ENCODE measurements at regions not wholly inside any gene's neighbourhood (a gene's known extent, or its start where the extent isn't known, plus 50 kb on each side); places are given as distances from the start of the nearest gene placed in this dataset.

DNA sequence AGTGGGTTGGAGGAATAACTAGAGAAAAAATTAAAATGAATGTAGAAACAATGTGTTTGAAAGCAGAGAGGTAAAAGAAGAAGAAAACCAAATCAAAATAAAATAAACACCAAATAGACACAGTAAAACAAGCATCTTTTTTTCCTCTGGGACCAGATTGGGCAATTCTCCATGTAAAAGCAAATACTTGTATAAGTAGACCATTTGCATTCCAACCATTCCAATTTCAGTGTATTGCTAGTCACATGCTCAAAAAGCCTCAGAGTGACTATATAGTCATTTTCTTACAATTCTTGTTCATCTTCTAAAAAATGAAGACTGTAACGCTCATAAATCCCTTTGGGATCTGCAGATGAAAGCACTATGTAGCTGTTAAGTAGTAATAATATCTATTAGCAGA lies 969.5 kb downstream of the PCDH18 start:
- H3K4me3 ChIP-seq (ENCODE audit: insufficient read depth, low read depth, low read length), result no peak overlapping the region
- no peak overlapping the region for H3K18ac ChIP-seq (ENCODE audit: low read depth, low read length)
- no peak overlapping the region for H2BK5ac ChIP-seq (ENCODE audit: low read depth, low read length, poor library complexity, severe bottlenecking)
- ATAC-seq (ENCODE audit: low read depth) (peak; percentile 60), DNase-seq (peak; percentile 51)
- H2AK9ac ChIP-seq (replicated peaks; ENCODE audit: low read depth, low read length, poor library complexity), result no peak overlapping the region
- no peak overlapping the region for H3K14ac ChIP-seq (replicated peaks; ENCODE audit: low read depth, low read length)
- no peak overlapping the region for H2AFZ ChIP-seq (replicated peaks; ENCODE audit: low read length, poor library complexity)
- H3K27me3 ChIP-seq (ENCODE audit: control insufficient read depth, insufficient read depth, low read length), result no peaks in the 10 kb centered on the region
- no peak overlapping the region for H4K91ac ChIP-seq (ENCODE audit: insufficient read depth, low read depth, low read length)
- ChIA-PET POLR2A (ENCODE audit: unreplicated experiment) (no interaction called here), CTCF (no interaction called here)
- TF ChIP-seq POLR2A (IDR thresholded peaks at IDR 0.05; ENCODE audit: low read depth, low read length), result no peak
- TF ChIP-seq FOS (IDR thresholded peaks at IDR 0.05; ENCODE audit: low read depth, low read length), result no peak
- peak; percentile 60; the same call in 1 of the 2 replicates for TF ChIP-seq CEBPB (IDR thresholded peaks at IDR 0.05; ENCODE audit: low read depth, low read length)
- no peak overlapping the region for H3K9ac ChIP-seq (ENCODE audit: low read depth, low read length)
- no peaks in the 10 kb centered on the region for H3K4me1 ChIP-seq (ENCODE audit: control insufficient read depth, insufficient read depth, low read length)
- dilution Hi-C loops (cut with HindIII; ENCODE audit: low sequenced_read_pairs, unreplicated experiment) (no loop called here), in situ Hi-C loops (cut with MboI; ENCODE audit: low sequenced_read_pairs) (no loop called here), intact Hi-C loops (cut with micrococcal nuclease) (no loop called here)
- H2BK20ac ChIP-seq (ENCODE audit: low read depth, low read length), result no peak overlapping the region
- H3K4ac ChIP-seq (ENCODE audit: low read depth, low read length), result no peak overlapping the region
- no CpG with 5 or more reads among the region's 1 CpG for WGBS, 2 experiments (ENCODE audit: extremely low coverage in 2 of 2, insufficient read length in 1 of 2)
- H3K79me1 ChIP-seq (ENCODE audit: low read depth in 1 of 2, low read length in 2 of 2), result no peaks in the 10 kb centered on the region
- H3K23ac ChIP-seq (ENCODE audit: low read depth, low read length), result no peak overlapping the region
- no peak overlapping the region for H2BK120ac ChIP-seq (ENCODE audit: low read depth, low read length)
- H2AK5ac ChIP-seq (ENCODE audit: low read depth, low read length), result no peak overlapping the region
- H4K8ac ChIP-seq (ENCODE audit: low read depth in 2 of 2, low read length in 2 of 2), result no peak overlapping the region
- no peaks in the 10 kb centered on the region for H3K9me1 ChIP-seq (ENCODE audit: insufficient read depth, low read length)
- no peak overlapping the region for H2BK15ac ChIP-seq (ENCODE audit: low read depth, low read length)
- no TSS peak for BruUV-seq (replicated peaks)
- no peaks in the 10 kb centered on the region for H4K20me1 ChIP-seq (ENCODE audit: insufficient read depth, low read length)
- H3K9me3 ChIP-seq (ENCODE audit: control insufficient read depth, insufficient read depth, low read length), result no peaks in the 10 kb centered on the region
- no peak overlapping the region for H4K5ac ChIP-seq (ENCODE audit: low read depth, low read length)
- no peaks in the 10 kb centered on the region for H3K36me3 ChIP-seq (ENCODE audit: control insufficient read depth, insufficient read depth, low read length)
- H3K4me2 ChIP-seq (ENCODE audit: low read depth, low read length), result no peak overlapping the region
- no peak overlapping the region for H3K56ac ChIP-seq (ENCODE audit: extremely low read depth, insufficient read depth, low read length)
- H3K27ac ChIP-seq (ENCODE audit: insufficient read depth, low read length), result no peak overlapping the region

All from IMR-90 (cell line).